ENCODE measurements at regions not wholly inside any gene's neighbourhood (a gene's known extent, or its start where the extent isn't known, plus 50 kb on each side); places are given as distances from the start of the nearest gene placed in this dataset.

GRCh38 chr13:100808330-100809128 is 133.9 kb upstream of the TMTC4 start:
- Mint-ChIP-seq H3K27me3 (ENCODE audit: insufficient read depth, unreplicated experiment) (peaks cover 46% of the 10 kb centered on the region), H3K4me1 (ENCODE audit: insufficient read depth, unreplicated experiment) (no peaks in the 10 kb centered on the region), H3K36me3 (ENCODE audit: insufficient read depth, unreplicated experiment) (no peaks in the 10 kb centered on the region), H3K27ac (ENCODE audit: low read depth, unreplicated experiment) (no peak overlapping the region), H3K4me3 (ENCODE audit: unreplicated experiment) (no peak overlapping the region), H3K9me3 (ENCODE audit: unreplicated experiment) (no peaks in the 10 kb centered on the region)
- ChIA-PET POLR2A (interaction anchor here (1.1 kb wide), 1 partner anchor 11 kb away, joined by 3 read pairs; no protein-coding TSS in a partner anchor), CTCF (no interaction called here)
- no peak for TF ChIP-seq CTCF (IDR thresholded peaks at IDR 0.05; ENCODE audit: unreplicated experiment)
- intact Hi-C loops (cut with micrococcal nuclease) = no loop called here
- no peak for DNase-seq (ENCODE audit: unreplicated experiment)
- no TSS peak for BruUV-seq (replicated peaks)

GRCh38 chr13:100803091-100803490 is 128.5 kb upstream of the TMTC4 start:
- no peak for TF ChIP-seq CTCF (IDR thresholded peaks at IDR 0.05; ENCODE audit: unreplicated experiment)
- ChIA-PET POLR2A (no interaction called here), CTCF (no interaction called here)
- BruUV-seq (replicated peaks) = no TSS peak
- Mint-ChIP-seq H3K27ac (ENCODE audit: low read depth, unreplicated experiment) (no peak overlapping the region), H3K4me1 (ENCODE audit: insufficient read depth, unreplicated experiment) (no peaks in the 10 kb centered on the region), H3K4me3 (ENCODE audit: unreplicated experiment) (no peak overlapping the region), H3K27me3 (ENCODE audit: insufficient read depth, unreplicated experiment) (peaks cover 26% of the 10 kb centered on the region), H3K36me3 (ENCODE audit: insufficient read depth, unreplicated experiment) (no peaks in the 10 kb centered on the region), H3K9me3 (ENCODE audit: unreplicated experiment) (no peaks in the 10 kb centered on the region)
- intact Hi-C loops (cut with micrococcal nuclease) = no loop called here
- no peak for DNase-seq (ENCODE audit: unreplicated experiment)

GRCh38 chr13:100800283-100800875 is 125.8 kb upstream of the TMTC4 start:
- Mint-ChIP-seq H3K36me3 (ENCODE audit: insufficient read depth, unreplicated experiment) (peaks cover 6% of the 10 kb centered on the region), H3K27me3 (ENCODE audit: insufficient read depth, unreplicated experiment) (no peaks in the 10 kb centered on the region), H3K4me3 (ENCODE audit: unreplicated experiment) (no peak overlapping the region), H3K9me3 (ENCODE audit: unreplicated experiment) (peaks cover 10% of the 10 kb centered on the region), H3K4me1 (ENCODE audit: insufficient read depth, unreplicated experiment) (no peaks in the 10 kb centered on the region), H3K27ac (ENCODE audit: low read depth, unreplicated experiment) (no peak overlapping the region)
- intact Hi-C loops (cut with micrococcal nuclease) = no loop called here
- CTCF ChIA-PET = interaction anchor here (0.7 kb wide), 1 partner anchor 103 kb away, joined by 3 read pairs; no protein-coding TSS in a partner anchor
- TF ChIP-seq CTCF (IDR thresholded peaks at IDR 0.05; ENCODE audit: unreplicated experiment) = no peak
- DNase-seq (ENCODE audit: unreplicated experiment) = no peak
- BruUV-seq (replicated peaks) = no TSS peak
- POLR2A ChIA-PET = interaction anchor here (0.6 kb wide), 1 partner anchor 34 kb away, joined by 5 read pairs; no protein-coding TSS in a partner anchor

- H3K4me1 Mint-ChIP-seq (ENCODE audit: insufficient read depth, unreplicated experiment) = no peaks in the 10 kb centered on the region
- intact Hi-C loops (cut with micrococcal nuclease) = no loop called here
These were observed 124.3 kb upstream of the TMTC4 start for GRCh38 chr13:100798739-100799361.

More at GRCh38 chr13:100798739-100799361, 124.3 kb upstream of the TMTC4 start:
- peaks cover 6% of the 10 kb centered on the region for H3K36me3 Mint-ChIP-seq (ENCODE audit: insufficient read depth, unreplicated experiment)
- no peak overlapping the region for H3K27ac Mint-ChIP-seq (ENCODE audit: low read depth, unreplicated experiment)
- TF ChIP-seq CTCF (IDR thresholded peaks at IDR 0.05; ENCODE audit: unreplicated experiment) = no peak
- POLR2A ChIA-PET = no interaction called here
- H3K27me3 Mint-ChIP-seq (ENCODE audit: insufficient read depth, unreplicated experiment) = no peaks in the 10 kb centered on the region
- no peak overlapping the region for H3K4me3 Mint-ChIP-seq (ENCODE audit: unreplicated experiment)
- CTCF ChIA-PET = interaction anchor here (0.5 to 1.2 kb wide), 4 partner anchors 29 to 563 kb away, joined by 3 to 4 read pairs (median 4); no protein-coding TSS in a partner anchor
- no TSS peak for BruUV-seq (replicated peaks)
- peaks cover 13% of the 10 kb centered on the region for H3K9me3 Mint-ChIP-seq (ENCODE audit: unreplicated experiment)
- DNase-seq (ENCODE audit: unreplicated experiment) = no peak
